Fibroblast of lung (primary cell): ENCODE measurements at regions not wholly inside any gene's neighbourhood (a gene's known extent, or its start where the extent isn't known, plus 50 kb on each side); places are given as distances from the start of the nearest gene placed in this dataset.

ENCODE experiments used
- DNase-seq, 2 donors: peaks; one replicate each; pipeline versions ENCODE4 v3.0.0 to v3.0.0-alpha.2; 2010; ENCODE audit warnings: low read depth in 2 of 2
- H2AFZ ChIP-seq: 2 replicates; pipeline ENCODE4 v1.5.1; 2012; ENCODE audit warnings: low read length, control low read depth, inconsistent platforms
- H3K27ac ChIP-seq: 2 replicates; pipeline ENCODE4 v1.5.1; 2011; ENCODE audit warnings: low read length, control low read depth; ENCODE audit not compliant: insufficient read depth
- H3K27me3 ChIP-seq: 2 replicates; pipeline ENCODE4 v1.5.1; 2011; ENCODE audit warnings: mild to moderate bottlenecking, low read length; ENCODE audit not compliant: control insufficient read depth, insufficient read depth
- H3K36me3 ChIP-seq: 2 replicates; pipeline ENCODE4 v1.5.1; 2011; ENCODE audit warnings: low read length; ENCODE audit not compliant: control insufficient read depth, insufficient read depth
- H3K4me1 ChIP-seq: 2 replicates; pipeline ENCODE4 v1.5.1; 2011; ENCODE audit warnings: low read length; ENCODE audit not compliant: control insufficient read depth, insufficient read depth; ENCODE audit errors: extremely low read depth
- H3K4me2 ChIP-seq: 2 replicates; pipeline ENCODE4 v1.5.1; 2011; ENCODE audit warnings: low read length, control low read depth; ENCODE audit not compliant: insufficient read depth; ENCODE audit errors: extremely low read depth
- H3K4me3 ChIP-seq, 4 experiments: fragments of 200-600 bp in 1 of 4; sonication (generic) in 1 of 4; replicated peaks in 1 of 4; 2 replicates each; pipeline ENCODE4 v1.5.1; 2011 to 2016; ENCODE audit warnings: low read length in 4 of 4, low read depth in 3 of 4, mild to moderate bottlenecking in 3 of 4, control low read depth in 2 of 4, inconsistent platforms in 1 of 4, mixed read lengths in 1 of 4; ENCODE audit not compliant: insufficient read depth in 1 of 4; ENCODE audit errors: control extremely low read depth in 1 of 4
- H3K79me2 ChIP-seq: 2 replicates; pipeline ENCODE4 v1.5.1; 2012; ENCODE audit warnings: mild to moderate bottlenecking, low read length, inconsistent platforms; ENCODE audit not compliant: control insufficient read depth, insufficient read depth
- H3K9ac ChIP-seq: 2 replicates; pipeline ENCODE4 v1.5.1; 2011; ENCODE audit warnings: mild to moderate bottlenecking, low read length, control low read depth; ENCODE audit not compliant: insufficient read depth
- H3K9me3 ChIP-seq: 2 replicates; pipeline ENCODE4 v1.5.1; 2012; ENCODE audit warnings: low read depth, low read length; ENCODE audit not compliant: control insufficient read depth, insufficient read depth
- H4K20me1 ChIP-seq: 2 replicates; pipeline ENCODE4 v1.5.1; 2011; ENCODE audit warnings: low read length; ENCODE audit not compliant: control insufficient read depth, insufficient read depth; ENCODE audit errors: extremely low read depth
- EZH2 ChIP-seq: IDR thresholded peaks from 2 replicates; pipeline ENCODE4 v1.5.1; 2012; ENCODE audit warnings: low read length, control low read depth, mild to moderate bottlenecking; ENCODE audit errors: missing control alignments
- TF ChIP-seq, protein P1 (sequence below), 2 donors: IDR thresholded peaks in 1 of 2; conservative IDR thresholded peaks in 1 of 2; 1 replicate in 1 of 2; 2 replicates in 1 of 2; pipeline ENCODE4 v1.5.1; 2011 to 2012; ENCODE audit warnings: low read length in 2 of 2, control low read depth in 1 of 2, inconsistent platforms in 1 of 2, low read depth in 1 of 2, mild to moderate bottlenecking in 1 of 2

DNA sequence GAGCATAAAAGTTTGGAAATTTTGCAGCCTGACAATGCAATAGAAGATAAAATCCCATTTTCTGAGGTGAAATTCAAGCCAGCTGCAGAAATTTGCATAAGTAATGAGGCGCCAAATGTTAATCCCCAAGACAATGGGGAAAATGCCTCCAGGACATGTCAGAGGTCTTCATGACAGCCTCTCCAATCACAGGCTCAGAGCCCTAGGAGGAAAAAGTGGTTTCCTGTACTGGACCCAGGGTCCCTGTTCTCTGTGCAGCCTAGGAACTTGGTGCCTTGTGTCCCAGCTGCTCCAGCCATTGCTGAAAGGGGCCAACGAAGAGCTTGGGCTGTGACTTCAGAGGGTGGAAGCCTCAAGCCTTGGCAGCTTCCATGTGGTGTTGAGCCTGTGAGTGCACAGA, 1218.1 kb downstream of the GALC start:
- DNase-seq: no peak
- Histone ChIP-seq H3K27ac (no peak overlapping the region), H3K4me2 (no peak overlapping the region), H3K9me3 (no peaks in the 10 kb centered on the region), H2AFZ (no peak overlapping the region), H3K9ac (no peak overlapping the region), H3K4me1 (no peaks in the 10 kb centered on the region), H3K36me3 (no peaks in the 10 kb centered on the region), H3K27me3 (no peaks in the 10 kb centered on the region), H3K79me2 (no peaks in the 10 kb centered on the region), H3K4me3 (no peak overlapping the region), H4K20me1 (no peaks in the 10 kb centered on the region)
- no peak for TF ChIP-seq EZH2
- TF ChIP-seq, protein P1, sequence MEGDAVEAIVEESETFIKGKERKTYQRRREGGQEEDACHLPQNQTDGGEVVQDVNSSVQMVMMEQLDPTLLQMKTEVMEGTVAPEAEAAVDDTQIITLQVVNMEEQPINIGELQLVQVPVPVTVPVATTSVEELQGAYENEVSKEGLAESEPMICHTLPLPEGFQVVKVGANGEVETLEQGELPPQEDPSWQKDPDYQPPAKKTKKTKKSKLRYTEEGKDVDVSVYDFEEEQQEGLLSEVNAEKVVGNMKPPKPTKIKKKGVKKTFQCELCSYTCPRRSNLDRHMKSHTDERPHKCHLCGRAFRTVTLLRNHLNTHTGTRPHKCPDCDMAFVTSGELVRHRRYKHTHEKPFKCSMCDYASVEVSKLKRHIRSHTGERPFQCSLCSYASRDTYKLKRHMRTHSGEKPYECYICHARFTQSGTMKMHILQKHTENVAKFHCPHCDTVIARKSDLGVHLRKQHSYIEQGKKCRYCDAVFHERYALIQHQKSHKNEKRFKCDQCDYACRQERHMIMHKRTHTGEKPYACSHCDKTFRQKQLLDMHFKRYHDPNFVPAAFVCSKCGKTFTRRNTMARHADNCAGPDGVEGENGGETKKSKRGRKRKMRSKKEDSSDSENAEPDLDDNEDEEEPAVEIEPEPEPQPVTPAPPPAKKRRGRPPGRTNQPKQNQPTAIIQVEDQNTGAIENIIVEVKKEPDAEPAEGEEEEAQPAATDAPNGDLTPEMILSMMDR (conservative IDR thresholded peaks at IDR 0.05 in 1 of 2, IDR thresholded peaks at IDR 0.05 in 1 of 2; ENCODE audit: low read depth in 1 of 2, low read length in 2 of 2): no peak

DNA sequence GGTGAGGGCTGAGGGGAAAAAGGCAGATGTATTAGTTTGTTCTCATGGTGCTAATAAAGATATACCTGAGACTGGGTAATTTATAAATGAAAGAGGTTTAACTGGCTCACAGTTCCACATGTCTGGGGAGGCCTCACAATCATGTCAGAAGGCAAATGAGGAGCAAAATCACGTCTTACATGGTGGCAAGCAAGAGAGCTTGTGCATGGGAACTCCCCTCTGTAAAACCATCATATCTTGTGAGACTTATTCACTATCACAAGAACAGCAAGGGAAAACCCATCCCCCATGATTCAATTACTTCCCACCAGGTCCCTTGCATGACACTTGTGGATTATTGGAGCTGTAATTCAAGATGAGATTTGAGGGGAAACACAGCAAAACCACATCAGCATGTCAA, 1220.9 kb downstream of the GALC start:
- H3K9ac ChIP-seq: no peak overlapping the region
- no peaks in the 10 kb centered on the region for H3K36me3 ChIP-seq
- H3K27ac ChIP-seq: no peak overlapping the region
- H2AFZ ChIP-seq: no peak overlapping the region
- no peak for TF ChIP-seq EZH2
- TF ChIP-seq, protein P1 (conservative IDR thresholded peaks at IDR 0.05 in 1 of 2, IDR thresholded peaks at IDR 0.05 in 1 of 2; ENCODE audit: low read depth in 1 of 2, low read length in 2 of 2): no peak
- H3K9me3 ChIP-seq: no peaks in the 10 kb centered on the region
- no peak overlapping the region for H3K4me2 ChIP-seq
- H4K20me1 ChIP-seq: no peaks in the 10 kb centered on the region
- no peaks in the 10 kb centered on the region for H3K27me3 ChIP-seq
- DNase-seq: no peak
- no peaks in the 10 kb centered on the region for H3K79me2 ChIP-seq
- H3K4me1 ChIP-seq: no peaks in the 10 kb centered on the region
- no peak overlapping the region for H3K4me3 ChIP-seq

DNA sequence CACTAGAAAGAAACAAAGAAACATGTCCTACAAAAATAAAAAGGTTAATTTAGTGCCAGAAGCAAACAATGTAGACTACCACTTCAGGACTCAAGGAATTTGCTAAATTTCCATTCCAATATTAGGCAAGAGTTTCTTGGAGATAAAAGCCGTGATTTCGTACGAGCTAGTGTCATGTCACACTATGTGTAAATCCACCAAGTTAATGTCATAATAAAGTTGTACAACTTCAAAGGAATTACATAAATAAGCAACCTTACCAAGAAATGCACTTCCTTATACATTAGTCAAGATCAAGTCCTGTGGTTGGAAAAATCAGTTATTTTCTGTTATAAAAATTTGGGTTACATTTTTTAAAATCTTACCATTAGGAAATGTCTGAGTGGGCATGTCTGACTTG, 1222.8 kb downstream of the GALC start:
- DNase-seq: no peak
- Histone ChIP-seq H3K9ac (no peak overlapping the region), H2AFZ (no peak overlapping the region), H3K79me2 (no peaks in the 10 kb centered on the region), H3K9me3 (no peaks in the 10 kb centered on the region), H3K36me3 (no peaks in the 10 kb centered on the region), H3K4me1 (no peaks in the 10 kb centered on the region), H3K4me2 (no peak overlapping the region), H3K27ac (no peak overlapping the region), H3K4me3 (no peak overlapping the region), H3K27me3 (no peaks in the 10 kb centered on the region), H4K20me1 (no peaks in the 10 kb centered on the region)
- TF ChIP-seq EZH2: no peak
- TF ChIP-seq, protein P1 (conservative IDR thresholded peaks at IDR 0.05 in 1 of 2, IDR thresholded peaks at IDR 0.05 in 1 of 2; ENCODE audit: low read depth in 1 of 2, low read length in 2 of 2): no peak
